ENCODE measurements at regions not wholly inside any gene's neighbourhood (a gene's known extent, or its start where the extent isn't known, plus 50 kb on each side); places are given as distances from the start of the nearest gene placed in this dataset.

DNA sequence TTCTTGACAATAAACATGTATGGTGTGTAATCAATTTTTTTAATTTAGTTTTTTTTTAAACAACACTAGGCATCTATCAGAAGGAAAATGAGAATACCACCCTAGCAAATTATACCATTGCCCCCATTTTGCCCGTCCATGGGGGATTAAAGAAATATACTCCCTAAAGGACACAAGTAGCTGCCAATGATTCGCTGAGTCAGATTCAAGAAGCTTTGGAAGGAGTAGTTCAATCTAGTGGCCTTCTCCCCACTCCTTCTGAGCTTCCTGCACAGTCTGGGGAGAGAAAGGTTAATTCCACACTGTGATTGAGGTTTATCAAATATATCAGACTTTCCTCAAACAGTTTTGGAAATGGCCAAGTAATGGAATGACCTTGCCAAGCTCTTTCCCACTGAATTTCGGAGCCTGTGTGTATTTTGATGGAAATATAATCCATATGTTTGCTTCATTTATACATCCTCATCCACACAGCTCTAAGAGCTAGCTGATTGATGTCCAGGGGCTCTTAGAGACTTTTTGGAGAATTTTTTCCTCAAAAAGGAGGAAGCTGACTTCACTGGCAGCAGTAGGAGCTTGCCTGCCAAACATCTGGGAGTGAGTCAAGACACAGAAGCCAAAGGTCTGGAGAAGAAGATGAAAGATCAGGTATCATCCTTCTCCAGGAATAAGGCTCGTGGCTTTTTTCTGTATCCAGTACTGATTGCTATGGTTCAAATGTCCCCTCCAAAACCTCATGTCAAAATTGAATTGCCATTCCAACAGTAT, 478.5 kb upstream of the PROK2 start:
- no peak overlapping the region for H3K9ac ChIP-seq (ENCODE audit: low read depth, low read length)
- H3K9me3 ChIP-seq (ENCODE audit: control insufficient read depth, insufficient read depth, low read length) = no peaks in the 10 kb centered on the region
- H3K27me3 ChIP-seq (ENCODE audit: control insufficient read depth, insufficient read depth, low read length) = no peaks in the 10 kb centered on the region
- peaks cover 2% of the 10 kb centered on the region for H3K4me1 ChIP-seq (ENCODE audit: control insufficient read depth, insufficient read depth, low read length)
- no peaks in the 10 kb centered on the region for H3K36me3 ChIP-seq (ENCODE audit: control insufficient read depth, insufficient read depth, low read length)
- no peak overlapping the region for H3K4me3 ChIP-seq (ENCODE audit: low read depth, low read length)

DNA sequence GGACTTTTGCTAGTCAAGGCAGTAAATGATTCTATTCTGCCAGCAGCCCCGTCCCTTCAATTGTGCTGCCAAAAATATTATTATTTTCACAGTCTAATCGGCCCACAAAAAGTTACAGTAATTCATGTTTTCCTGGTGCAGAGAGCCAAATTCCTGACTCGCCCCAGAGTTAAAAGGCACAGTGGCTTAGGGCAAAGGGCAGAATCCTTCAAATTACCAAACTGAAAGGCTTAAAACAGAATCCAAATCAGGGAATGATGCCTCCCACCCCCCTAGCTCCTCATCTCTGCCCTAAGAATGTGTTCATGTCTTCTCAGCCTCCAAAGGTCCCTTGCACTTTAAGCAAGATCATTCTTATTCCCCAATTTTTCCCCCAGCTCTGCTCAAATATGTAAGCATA, 477.8 kb upstream of the PROK2 start:
- no peaks in the 10 kb centered on the region for H3K27me3 ChIP-seq (ENCODE audit: control insufficient read depth, insufficient read depth, low read length)
- no peak overlapping the region for H3K9ac ChIP-seq (ENCODE audit: low read depth, low read length)
- no peak overlapping the region for H3K4me3 ChIP-seq (ENCODE audit: low read depth, low read length)
- H3K9me3 ChIP-seq (ENCODE audit: control insufficient read depth, insufficient read depth, low read length) = no peaks in the 10 kb centered on the region
- H3K4me1 ChIP-seq (ENCODE audit: control insufficient read depth, insufficient read depth, low read length) = peaks cover 2% of the 10 kb centered on the region
- no peaks in the 10 kb centered on the region for H3K36me3 ChIP-seq (ENCODE audit: control insufficient read depth, insufficient read depth, low read length)

- peaks cover 2% of the 10 kb centered on the region for H3K4me1 ChIP-seq (ENCODE audit: control insufficient read depth, insufficient read depth, low read length)
These were observed 476.9 kb upstream of the PROK2 start for GRCh38 chr3:72261566-72262564.

GRCh38 chr3:72260588-72260910, 475.6 kb upstream of the PROK2 start:
- no peaks in the 10 kb centered on the region for H3K9me3 ChIP-seq (ENCODE audit: control insufficient read depth, insufficient read depth, low read length)
- no peaks in the 10 kb centered on the region for H3K36me3 ChIP-seq (ENCODE audit: control insufficient read depth, insufficient read depth, low read length)
- H3K9ac ChIP-seq (ENCODE audit: low read depth, low read length) = no peak overlapping the region
- H3K4me1 ChIP-seq (ENCODE audit: control insufficient read depth, insufficient read depth, low read length) = peaks cover 2% of the 10 kb centered on the region
- H3K4me3 ChIP-seq (ENCODE audit: low read depth, low read length) = no peak overlapping the region
- no peaks in the 10 kb centered on the region for H3K27me3 ChIP-seq (ENCODE audit: control insufficient read depth, insufficient read depth, low read length)

More at GRCh38 chr3:72261566-72262564, 476.9 kb upstream of the PROK2 start:
- H3K4me3 ChIP-seq (ENCODE audit: low read depth, low read length) = no peak overlapping the region
- H3K9ac ChIP-seq (ENCODE audit: low read depth, low read length) = no peak overlapping the region
- no peaks in the 10 kb centered on the region for H3K9me3 ChIP-seq (ENCODE audit: control insufficient read depth, insufficient read depth, low read length)
- no peaks in the 10 kb centered on the region for H3K36me3 ChIP-seq (ENCODE audit: control insufficient read depth, insufficient read depth, low read length)
- H3K27me3 ChIP-seq (ENCODE audit: control insufficient read depth, insufficient read depth, low read length) = no peaks in the 10 kb centered on the region

DNA sequence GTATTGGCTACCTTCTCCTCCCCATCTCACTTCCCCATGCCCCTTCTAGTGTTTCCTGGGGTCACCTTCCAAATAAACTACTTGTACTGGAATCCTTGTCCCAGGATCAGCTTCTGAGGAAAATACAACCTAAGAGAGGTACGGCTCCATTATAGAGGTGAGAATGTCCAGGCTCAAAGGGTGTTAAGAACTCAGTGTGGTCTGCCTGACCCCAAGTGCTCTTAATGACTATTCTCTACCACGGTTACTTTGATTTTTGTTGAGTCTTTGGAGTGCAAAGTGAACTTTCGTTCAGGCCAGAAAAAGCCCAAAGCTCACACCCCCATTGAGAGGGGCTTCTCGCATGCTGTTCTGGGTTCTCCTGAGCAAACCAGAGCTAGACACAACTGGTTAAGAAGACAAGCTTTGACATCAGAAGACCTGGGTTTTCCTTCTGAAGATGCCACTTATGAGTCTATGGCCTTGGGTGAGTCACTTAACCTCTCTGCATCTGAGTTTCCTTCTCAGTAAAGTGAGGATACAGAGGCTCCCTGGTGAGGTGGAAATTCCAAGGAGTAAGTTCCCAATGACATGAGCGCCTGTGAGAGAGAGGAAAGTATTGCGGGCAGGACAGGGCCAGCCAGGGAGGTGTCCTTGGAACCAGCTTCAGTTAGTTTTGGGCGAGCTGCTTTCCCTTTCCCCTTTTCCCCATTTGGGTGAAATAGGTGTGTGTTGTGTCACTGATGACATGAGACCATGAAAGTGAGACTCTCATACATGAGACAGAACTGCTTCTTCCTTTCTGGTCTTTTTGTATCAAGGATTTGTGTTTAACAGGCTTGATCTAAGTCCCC, 475.0 kb upstream of the PROK2 start:
- Histone ChIP-seq H3K36me3 (ENCODE audit: control insufficient read depth, insufficient read depth, low read length) (no peaks in the 10 kb centered on the region), H3K4me1 (ENCODE audit: control insufficient read depth, insufficient read depth, low read length) (peaks cover 2% of the 10 kb centered on the region), H3K27me3 (ENCODE audit: control insufficient read depth, insufficient read depth, low read length) (no peaks in the 10 kb centered on the region)

DNA sequence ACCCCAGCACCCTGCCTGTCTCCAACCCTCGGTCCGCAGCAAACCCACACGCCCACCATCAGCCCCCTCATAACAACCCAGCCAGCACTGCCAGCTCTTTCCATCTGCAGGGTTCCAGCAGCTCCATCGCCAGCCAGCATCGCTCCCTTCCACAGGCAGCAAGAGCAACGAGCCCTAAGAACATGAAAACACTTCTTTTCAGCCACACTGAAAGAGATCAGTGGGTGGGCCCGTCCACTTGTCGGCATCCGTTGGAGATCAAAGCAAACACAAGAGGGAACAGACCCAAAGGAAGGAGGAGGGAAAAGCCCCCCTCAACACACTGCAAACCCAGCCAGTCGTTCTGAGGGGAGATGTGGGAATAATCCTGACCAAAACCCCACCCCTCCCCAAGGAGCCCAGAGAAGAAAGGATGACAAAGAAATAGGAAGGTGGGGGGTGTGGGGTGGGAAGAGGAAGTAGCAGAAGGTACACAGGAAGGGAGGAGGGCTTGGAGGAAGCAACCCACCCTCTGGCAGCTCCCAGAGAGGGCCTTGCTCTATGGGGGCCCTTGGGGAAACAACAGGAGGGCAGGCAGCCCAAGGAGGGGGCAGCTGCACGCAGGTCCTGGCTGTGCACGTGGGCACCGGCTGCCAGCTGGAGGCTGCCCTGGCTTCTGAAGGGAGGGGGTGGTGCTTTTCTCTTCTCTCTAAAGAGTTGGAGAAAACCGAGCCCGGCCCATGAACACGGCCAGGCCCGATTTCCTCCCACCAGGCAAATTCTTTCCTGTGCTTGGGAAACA, 473.6 kb upstream of the PROK2 start:
- Histone ChIP-seq H3K27me3 (ENCODE audit: control insufficient read depth, insufficient read depth, low read length) (no peaks in the 10 kb centered on the region), H3K9me3 (ENCODE audit: control insufficient read depth, insufficient read depth, low read length) (no peaks in the 10 kb centered on the region), H3K36me3 (ENCODE audit: control insufficient read depth, insufficient read depth, low read length) (no peaks in the 10 kb centered on the region), H3K4me3 (ENCODE audit: low read depth, low read length) (no peak overlapping the region), H3K9ac (ENCODE audit: low read depth, low read length) (no peak overlapping the region), H3K4me1 (ENCODE audit: control insufficient read depth, insufficient read depth, low read length) (peaks cover 2% of the 10 kb centered on the region)

More for the DNA sequence above, 475.0 kb upstream of the PROK2 start:
- H3K9me3 ChIP-seq (ENCODE audit: control insufficient read depth, insufficient read depth, low read length) = no peaks in the 10 kb centered on the region
- no peak overlapping the region for H3K4me3 ChIP-seq (ENCODE audit: low read depth, low read length)
- H3K9ac ChIP-seq (ENCODE audit: low read depth, low read length) = no peak overlapping the region

- Histone ChIP-seq H3K36me3 (ENCODE audit: control insufficient read depth, insufficient read depth, low read length) (no peaks in the 10 kb centered on the region), H3K4me3 (ENCODE audit: low read depth, low read length) (no peak overlapping the region), H3K4me1 (ENCODE audit: control insufficient read depth, insufficient read depth, low read length) (peaks cover 2% of the 10 kb centered on the region), H3K9me3 (ENCODE audit: control insufficient read depth, insufficient read depth, low read length) (no peaks in the 10 kb centered on the region), H3K27me3 (ENCODE audit: control insufficient read depth, insufficient read depth, low read length) (no peaks in the 10 kb centered on the region), H3K9ac (ENCODE audit: low read depth, low read length) (no peak overlapping the region)
These were observed 472.8 kb upstream of the PROK2 start for GRCh38 chr3:72257738-72258137.

- H3K9ac ChIP-seq (ENCODE audit: low read depth, low read length) = no peak overlapping the region
- H3K36me3 ChIP-seq (ENCODE audit: control insufficient read depth, insufficient read depth, low read length) = no peaks in the 10 kb centered on the region
- H3K4me3 ChIP-seq (ENCODE audit: low read depth, low read length) = no peak overlapping the region
- H3K27me3 ChIP-seq (ENCODE audit: control insufficient read depth, insufficient read depth, low read length) = no peaks in the 10 kb centered on the region
- peaks cover 2% of the 10 kb centered on the region for H3K4me1 ChIP-seq (ENCODE audit: control insufficient read depth, insufficient read depth, low read length)
- no peaks in the 10 kb centered on the region for H3K9me3 ChIP-seq (ENCODE audit: control insufficient read depth, insufficient read depth, low read length)
These were observed 472.3 kb upstream of the PROK2 start for GRCh38 chr3:72257203-72257602.

DNA sequence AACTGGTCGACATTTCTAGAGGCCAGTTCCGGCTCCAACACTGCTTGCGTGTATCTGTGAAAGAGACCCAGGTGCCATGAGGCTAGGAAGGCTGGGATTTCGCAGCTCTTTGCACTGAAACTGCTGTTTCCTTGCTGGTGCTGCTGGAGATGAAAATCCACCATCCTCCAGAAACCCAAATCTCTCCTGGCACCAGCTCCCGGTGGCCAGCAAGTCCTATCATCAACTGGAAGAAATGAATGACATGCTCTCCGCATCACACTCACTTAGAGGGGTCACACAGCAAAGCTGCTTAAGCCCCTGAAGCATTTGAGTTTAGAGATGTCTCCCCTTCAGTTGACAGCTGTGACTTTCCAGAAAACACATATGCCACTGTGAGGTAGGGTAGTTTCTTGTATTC, 471.8 kb upstream of the PROK2 start:
- Histone ChIP-seq H3K27me3 (ENCODE audit: control insufficient read depth, insufficient read depth, low read length) (no peaks in the 10 kb centered on the region), H3K9me3 (ENCODE audit: control insufficient read depth, insufficient read depth, low read length) (no peaks in the 10 kb centered on the region), H3K36me3 (ENCODE audit: control insufficient read depth, insufficient read depth, low read length) (no peaks in the 10 kb centered on the region), H3K4me1 (ENCODE audit: control insufficient read depth, insufficient read depth, low read length) (peaks cover 2% of the 10 kb centered on the region), H3K9ac (ENCODE audit: low read depth, low read length) (no peak overlapping the region), H3K4me3 (ENCODE audit: low read depth, low read length) (no peak overlapping the region)

GRCh38 chr3:72255791-72256559, 471.0 kb upstream of the PROK2 start:
- no peaks in the 10 kb centered on the region for H3K36me3 ChIP-seq (ENCODE audit: control insufficient read depth, insufficient read depth, low read length)
- H3K4me1 ChIP-seq (ENCODE audit: control insufficient read depth, insufficient read depth, low read length) = peaks cover 2% of the 10 kb centered on the region
- H3K27me3 ChIP-seq (ENCODE audit: control insufficient read depth, insufficient read depth, low read length) = no peaks in the 10 kb centered on the region
- H3K4me3 ChIP-seq (ENCODE audit: low read depth, low read length) = no peak overlapping the region
- no peaks in the 10 kb centered on the region for H3K9me3 ChIP-seq (ENCODE audit: control insufficient read depth, insufficient read depth, low read length)
- H3K9ac ChIP-seq (ENCODE audit: low read depth, low read length) = no peak overlapping the region
